ENCODE measurements at regions not wholly inside any gene's neighbourhood (a gene's known extent, or its start where the extent isn't known, plus 50 kb on each side); places are given as distances from the start of the nearest gene placed in this dataset.
"Not testable (repeated sequence)": the region's sequence is repeated elsewhere in the genome, so short reads cannot be mapped to it uniquely, and the experiment has no call there.

DNA sequence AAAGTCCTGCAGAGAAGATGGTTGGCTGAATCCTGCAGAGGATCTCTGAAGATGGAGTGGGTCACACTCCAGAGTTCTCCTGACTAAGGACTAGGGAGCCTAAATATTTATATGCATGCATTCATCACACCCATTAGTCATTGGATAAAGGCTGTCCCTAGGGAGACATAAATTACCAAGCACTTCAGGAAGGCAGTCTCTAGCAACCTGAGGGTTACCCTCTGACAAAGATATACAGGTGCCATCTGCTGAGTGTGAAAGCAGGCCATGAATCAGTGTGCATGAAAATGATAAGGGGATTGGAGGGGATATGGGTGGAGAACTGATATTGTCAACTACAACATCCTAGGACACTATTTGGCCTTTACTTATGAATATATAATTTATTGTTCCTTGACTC is 294.8 kb upstream of the DDX18 start:
- DNase-seq (ENCODE audit: low read depth in 2 of 2): no peak

DNA sequence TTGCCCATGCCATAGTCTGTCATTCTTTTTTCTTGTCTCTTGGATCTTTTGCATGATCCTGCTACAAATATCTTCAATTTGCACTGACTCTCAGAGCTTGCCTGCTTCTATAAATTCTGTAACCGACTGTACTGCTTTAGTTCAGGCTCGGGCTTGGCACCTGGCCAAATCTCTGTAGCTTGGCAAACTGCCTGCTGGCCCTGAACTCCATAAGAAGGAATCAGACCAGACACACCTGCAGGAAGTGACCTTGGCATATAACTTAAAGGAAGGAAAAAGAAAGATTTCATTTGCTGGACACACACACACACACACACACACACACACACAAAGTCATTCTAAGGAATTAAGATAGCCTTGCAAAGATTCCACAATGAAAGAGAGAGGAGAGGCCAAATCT is 291.2 kb upstream of the DDX18 start:
- peak; percentile 34 to 47 for DNase-seq (ENCODE audit: low read depth in 2 of 2)

DNA sequence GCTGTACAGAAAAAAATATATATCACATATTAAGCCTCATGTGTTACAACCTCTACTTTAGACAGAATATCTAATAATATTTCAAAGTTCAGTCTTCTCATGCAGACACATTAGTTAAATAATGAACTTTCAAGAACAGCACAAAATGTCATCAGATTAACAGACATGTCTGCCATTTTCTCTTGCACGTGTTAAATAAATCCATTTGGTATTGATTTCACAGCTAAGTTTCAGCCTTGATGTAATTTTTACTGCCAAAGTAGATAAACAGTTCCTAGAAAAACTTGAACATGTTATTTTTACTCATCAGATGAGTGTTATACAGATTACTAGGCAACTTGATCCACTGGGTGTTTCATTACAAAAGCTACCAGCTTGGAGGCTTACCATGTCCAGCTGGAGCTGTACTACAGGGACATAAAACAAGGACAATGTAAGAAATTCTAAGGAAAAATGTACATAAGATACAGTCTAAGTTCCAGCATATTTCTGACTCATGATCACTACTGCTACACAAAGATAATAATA is 290.7 kb upstream of the DDX18 start:
- DNase-seq (ENCODE audit: low read depth in 2 of 2): no peak

DNA sequence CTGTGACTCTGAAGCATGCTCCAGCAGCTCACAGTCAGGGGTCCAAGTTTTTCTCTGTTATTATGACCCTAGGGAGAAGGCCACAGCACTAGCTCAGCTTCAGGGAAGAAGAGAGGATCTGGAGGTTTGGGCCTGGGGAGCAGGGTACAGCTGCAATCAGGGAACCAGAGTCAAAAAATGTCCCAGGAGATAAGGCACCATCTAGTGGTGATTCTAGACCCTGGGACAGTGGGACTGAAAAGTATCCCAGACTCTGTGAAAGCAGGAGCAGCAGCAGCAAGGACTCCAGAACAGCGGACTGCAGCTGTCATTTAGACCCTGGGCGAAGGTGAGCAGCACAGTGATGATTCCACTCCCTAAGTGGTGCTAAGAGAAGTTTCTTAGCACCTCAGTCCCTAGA is 278.4 kb upstream of the DDX18 start:
- no peak for DNase-seq (ENCODE audit: low read depth in 2 of 2)

DNA sequence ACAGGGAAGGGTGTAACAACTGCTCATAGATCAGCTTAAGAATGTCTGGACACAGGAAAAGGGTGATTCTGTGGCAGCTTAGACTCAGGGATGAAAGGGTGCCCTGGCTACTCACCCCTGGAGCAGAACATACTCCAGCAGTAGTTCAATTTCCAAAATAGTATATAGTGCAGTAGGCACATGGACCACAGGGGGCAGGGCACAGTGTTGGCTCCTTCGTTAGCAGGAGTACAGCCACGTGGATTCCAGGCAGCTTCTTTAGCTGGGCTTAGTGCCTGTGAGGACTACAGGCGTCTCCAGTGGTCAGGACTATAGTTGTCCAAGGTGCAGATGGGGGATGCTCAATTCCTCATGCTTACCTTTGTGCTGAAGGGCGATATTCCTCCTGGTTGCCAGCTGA is 277.5 kb upstream of the DDX18 start:
- DNase-seq (ENCODE audit: low read depth in 2 of 2): no peak

DNA sequence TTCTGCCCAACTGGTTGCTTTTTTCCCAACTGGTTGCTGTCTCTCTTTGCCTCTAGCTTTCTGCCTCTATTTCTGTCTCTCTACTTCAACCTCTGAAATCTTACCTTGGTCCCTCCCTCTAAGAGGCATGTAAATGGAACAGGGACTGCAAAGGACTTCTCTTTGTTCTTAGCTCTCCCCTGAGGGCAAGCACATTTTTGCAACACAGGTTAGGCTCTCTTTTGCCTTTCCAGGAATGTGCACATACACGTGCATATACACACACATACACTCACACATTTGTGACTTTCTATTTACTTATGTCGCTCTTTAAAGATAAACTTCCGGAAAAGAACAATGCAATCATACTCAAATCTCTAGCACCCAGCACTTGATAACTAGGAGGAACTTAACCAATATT is 262.6 kb upstream of the DDX18 start:
- no peak for DNase-seq (ENCODE audit: low read depth in 2 of 2)

DNA sequence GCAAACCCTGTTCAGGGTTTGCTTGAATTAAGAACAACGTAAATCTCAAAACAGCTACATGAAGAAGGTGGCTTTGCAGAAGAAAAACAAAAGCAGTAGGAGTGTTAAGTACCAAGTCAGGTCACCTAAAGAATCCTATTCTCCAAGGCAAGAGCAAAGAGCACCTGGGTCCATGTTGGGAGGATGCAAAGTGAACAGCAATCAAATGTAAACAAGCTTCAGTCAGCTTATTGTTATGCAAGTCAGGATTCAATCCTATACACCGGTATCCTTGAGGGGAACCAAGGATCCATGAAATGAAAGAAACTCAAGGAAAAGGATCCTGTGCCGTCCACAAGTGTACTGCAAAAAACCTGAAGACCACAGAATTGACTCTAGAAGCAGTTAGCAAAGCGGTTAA is 261.0 kb upstream of the DDX18 start:
- no peak for DNase-seq (ENCODE audit: low read depth in 2 of 2)

DNA sequence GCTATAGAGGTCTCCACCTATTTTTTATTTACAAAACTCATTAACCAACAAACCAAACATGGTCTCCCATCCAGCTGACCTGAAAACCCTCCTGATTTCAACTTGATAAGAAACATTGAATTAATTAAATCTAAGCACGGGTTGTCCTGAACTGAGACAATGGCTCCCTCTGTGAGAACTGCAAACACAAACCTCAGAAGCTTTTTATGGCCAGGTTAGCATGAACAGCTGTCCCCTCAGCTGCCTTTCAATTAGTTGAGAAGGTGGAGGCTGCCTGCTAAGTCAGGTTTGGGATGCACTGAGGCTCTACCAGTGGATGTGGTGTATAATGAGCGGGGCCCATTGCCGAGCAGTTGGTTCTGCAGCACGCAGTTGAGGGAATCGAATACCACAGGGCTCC is 258.5 kb upstream of the DDX18 start:
- DNase-seq (ENCODE audit: low read depth in 2 of 2): no peak

DNA sequence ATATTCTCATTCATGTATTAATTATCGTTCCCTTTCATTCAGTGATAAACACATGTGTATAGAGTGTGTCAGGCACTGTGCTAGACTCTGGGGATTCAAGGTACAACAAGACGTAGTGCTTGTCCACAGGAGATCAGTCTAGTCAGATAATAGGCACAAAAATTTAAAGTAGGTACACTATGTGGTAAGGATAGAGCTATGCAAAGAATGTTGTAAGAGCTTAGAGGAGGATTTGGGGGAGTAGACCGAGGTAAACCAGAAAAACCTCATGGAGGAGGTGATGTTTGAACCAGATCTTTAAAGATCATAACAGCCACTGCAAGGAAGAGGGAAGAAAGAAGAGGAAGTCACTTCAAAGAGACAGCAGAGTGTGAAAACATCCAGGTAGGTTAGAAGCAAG is 256.9 kb upstream of the DDX18 start:
- no peak for DNase-seq (ENCODE audit: low read depth in 2 of 2)

DNA sequence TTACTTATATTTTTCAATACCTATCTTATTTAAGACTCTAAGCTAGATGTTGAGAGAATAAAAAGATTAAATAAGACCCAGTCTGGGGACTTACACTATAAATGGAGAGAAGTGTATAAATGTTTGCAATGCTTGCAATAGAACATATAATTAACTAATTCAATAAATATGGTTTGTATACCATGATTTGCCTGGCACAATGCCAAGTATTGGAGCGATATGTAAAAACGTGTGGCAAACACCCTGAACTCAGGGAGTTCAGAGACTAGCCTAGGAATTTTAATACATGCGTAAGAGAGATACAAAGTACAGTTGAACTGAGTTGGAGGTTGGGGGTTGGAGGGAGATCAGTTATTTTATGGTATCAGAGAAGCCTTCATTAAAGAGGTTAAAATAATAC is 251.8 kb upstream of the DDX18 start:
- no peak for DNase-seq (ENCODE audit: low read depth in 2 of 2)

DNA sequence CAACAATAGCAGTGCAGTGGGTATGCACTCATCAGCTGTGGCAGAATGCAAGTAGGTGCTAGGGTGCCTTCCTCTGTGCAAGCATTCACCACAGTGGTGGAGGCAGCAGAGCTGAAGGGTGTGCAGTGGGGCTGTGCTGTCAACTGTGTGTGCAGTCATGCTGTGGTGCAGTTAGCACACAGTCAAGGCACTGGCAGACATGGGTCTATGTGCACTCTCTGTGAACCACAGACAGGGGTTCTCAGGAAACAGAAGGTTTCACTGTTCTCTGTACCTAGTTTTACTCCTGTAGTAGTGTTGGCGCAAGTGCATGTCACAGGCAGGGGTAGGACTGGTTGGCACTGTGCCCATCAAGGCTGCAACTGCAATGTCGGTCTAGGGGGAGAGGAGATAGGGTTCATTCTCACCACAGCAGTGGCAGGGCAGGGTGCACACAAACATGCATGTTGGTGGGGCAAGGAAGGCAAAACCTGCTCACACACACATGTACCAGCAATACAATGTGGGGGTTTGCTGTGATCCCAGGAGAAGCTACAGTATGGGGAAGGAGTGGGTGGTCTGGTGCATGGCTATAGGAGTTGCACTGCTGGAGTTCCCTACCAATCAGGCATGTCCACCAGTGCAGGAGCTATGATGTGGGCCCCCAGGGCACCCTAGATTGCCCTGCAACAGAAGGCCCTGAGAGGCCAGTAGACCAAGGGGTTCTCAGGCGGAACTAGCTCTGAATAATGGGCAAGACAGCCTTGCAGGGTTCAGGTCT is 242.7 kb upstream of the DDX18 start:
- DNase-seq (ENCODE audit: low read depth in 2 of 2): no peak

DNA sequence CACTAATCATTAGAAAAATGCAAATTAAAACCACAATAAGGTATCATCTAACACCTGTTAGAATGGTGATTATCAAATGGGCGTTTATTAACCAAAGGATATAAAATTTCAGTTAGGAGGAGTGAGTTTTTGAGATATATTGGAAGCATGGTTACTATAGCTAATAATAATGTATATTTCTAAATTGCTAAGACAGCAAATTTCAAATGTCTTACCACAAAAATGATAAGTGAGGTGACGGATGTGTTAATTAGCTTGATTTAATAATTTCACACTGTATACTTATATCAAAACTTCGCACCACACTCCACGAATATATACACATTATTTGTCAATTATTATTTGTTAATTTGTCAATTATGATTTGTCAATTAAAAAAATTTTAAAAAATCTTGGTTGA is 227.2 kb upstream of the DDX18 start:
- no peak for DNase-seq (ENCODE audit: low read depth in 2 of 2)

DNA sequence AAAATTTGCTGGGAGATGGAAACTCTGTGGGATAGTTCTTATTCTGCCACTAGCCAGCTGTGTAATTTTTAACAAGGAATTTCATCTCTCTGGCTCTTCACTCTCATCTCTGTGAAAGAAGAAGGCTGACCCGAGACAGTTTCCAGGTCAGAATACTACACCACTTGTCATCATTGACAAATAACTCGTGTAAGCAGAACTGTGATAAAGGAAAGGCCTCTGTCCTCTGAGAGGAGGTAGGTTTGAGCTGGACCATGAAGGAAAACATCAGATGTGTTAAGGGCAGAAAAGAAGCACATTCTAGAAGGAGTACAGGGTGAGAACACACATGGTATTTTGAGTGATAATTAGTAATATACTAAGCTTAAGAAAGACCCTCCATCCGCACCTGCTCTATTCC is 211.4 kb upstream of the DDX18 start:
- DNase-seq (ENCODE audit: low read depth in 2 of 2): no peak

DNA sequence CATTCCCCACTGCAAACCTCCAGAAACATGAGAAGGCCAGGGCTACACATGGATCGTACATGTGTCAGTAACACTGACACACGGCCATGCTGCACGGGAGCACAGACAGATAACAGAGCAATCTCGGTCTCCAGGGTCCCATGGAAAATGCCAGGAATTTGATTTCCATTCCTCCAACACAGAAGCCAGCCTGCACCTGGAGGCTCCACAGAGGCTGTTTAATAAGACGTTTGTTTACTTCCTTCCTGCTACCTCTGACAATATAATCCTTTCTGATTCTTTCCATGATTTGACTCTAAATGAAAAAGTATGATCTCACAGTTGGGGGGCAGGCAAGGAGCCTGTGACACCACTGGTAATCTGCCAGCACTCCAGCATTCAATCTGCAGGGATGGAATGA is 210.9 kb upstream of the DDX18 start:
- no peak for DNase-seq (ENCODE audit: low read depth in 2 of 2)

DNA sequence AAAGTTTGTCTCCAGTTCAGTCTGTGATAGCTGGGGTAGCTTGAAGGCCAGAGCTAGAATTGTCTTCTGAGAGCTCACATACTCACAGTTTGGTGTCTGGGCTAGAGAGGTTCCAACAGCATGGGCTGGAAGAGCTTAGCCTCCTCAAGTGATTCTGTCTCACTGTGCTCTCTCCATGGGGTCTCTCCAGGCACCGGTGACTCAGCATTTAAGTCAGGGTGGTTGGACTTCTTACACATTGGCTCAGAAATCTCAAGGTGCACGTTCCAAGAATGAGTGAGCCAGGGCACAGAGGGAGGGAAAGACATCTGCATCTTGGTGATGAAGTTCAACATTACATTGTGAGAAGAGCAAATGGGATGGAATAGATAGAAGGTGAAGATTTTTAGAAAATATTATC is 207.3 kb upstream of the DDX18 start:
- no peak for DNase-seq (ENCODE audit: low read depth in 2 of 2)

DNA sequence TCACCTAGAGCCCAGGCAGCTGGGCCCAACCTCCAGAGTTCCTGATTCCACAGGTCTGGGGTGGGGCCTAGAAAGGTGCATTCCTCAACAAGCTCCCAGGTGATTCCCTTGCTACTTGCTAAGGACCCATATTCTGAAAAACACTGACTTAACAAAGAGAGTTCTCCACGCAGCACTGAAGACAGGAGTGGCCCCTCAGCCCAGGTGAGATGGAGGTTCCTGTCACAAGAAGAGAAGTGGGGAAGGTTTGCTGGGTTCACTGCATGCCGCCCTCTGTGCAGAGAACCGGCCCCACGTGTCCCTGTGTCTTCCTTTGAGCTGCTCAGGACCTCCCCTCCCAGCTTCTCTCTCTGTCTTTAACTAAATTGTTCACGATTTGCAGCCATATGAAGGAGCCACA is 201.4 kb upstream of the DDX18 start:
- DNase-seq (ENCODE audit: low read depth in 2 of 2): no peak

DNA sequence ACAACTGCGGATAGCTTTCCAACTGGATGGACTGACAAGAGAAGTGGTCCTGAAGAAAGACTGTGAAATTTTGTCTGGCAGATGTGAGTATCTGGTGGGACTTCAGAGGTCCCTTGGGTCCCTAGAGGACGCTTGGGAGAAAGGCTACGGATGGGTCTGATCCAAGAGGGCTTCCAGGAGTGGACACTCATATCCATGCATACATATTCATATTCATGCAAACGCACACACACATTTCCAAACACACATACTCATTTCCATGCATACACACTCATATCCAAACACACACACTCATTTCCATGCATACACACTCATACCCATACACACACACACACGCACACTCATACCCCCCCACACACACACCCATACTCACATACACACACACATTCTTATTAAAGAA is 200.2 kb upstream of the DDX18 start:
- no peak for DNase-seq (ENCODE audit: low read depth in 2 of 2)

DNA sequence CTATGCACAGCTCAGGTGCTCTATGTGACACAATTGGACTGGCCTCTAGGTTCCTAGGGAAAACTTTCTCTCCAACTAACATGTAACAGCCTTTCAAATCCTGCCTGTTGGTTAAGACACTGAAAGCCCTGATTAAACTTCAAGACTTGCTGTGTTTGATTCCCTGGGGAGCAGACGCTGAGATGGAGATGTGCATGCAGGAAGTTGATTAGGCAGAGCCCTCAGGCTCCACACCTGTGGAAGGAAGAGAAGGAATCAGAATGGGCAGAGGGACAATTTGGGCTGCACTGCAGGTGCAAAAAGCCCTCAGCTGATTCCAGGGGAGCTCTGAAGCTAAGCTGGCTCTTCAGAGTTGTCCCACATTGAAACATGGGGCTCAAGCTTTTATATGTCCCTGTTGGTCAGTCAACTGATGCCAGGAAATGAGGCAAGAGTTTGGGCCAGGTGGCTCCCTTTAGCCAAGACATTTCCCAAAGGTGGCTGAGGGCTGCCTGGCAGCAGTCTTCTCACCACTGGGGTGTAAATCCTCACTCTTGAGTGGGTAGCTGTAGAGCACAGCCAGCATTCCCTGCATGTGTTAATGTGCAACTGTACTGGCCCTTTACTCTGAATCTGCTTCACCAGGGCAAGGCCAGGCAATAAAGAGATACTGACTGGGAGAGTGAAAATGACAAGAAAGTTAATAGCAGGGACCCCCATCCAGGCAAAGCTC is 199.5 kb upstream of the DDX18 start:
- no peak for DNase-seq (ENCODE audit: low read depth in 2 of 2)

DNA sequence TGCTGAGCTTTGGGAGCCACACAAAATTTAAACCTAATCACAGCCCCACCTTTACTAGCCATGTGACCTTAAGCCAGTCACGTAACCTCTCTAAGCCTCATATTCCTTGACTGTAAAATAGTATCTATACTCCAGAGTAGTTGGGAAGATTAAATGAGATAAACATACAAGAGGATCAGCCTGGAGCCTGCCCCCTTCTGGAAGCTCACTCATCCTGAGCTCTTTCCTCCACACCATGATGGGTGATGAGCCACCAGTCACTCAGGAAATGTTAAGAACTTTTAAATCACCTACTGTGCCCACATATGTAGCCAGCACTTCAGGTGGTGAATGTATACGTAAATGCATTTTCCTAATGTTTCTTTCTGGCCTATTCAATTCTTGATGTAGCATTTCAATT is 195.9 kb upstream of the DDX18 start:
- DNase-seq (ENCODE audit: low read depth in 2 of 2): no peak

DNA sequence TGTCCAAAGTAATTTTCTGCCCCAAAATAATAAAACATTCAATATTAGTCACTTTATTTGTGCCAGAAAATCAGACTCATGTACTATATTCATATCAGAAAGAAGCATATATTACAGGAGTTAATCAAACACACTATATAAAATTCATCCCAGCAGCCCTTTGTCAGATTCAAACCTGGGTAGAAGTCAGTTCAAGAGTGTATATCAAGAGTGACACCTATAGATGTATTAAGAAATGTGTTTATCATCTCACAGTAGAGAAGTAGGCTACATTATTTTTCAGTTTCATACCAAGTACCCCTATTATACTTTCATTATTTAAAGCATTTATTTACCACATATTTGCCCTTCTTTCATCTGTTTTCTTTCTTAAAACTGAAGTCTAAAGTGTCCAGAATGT is 193.2 kb upstream of the DDX18 start:
- no peak for DNase-seq (ENCODE audit: low read depth in 2 of 2)

DNA sequence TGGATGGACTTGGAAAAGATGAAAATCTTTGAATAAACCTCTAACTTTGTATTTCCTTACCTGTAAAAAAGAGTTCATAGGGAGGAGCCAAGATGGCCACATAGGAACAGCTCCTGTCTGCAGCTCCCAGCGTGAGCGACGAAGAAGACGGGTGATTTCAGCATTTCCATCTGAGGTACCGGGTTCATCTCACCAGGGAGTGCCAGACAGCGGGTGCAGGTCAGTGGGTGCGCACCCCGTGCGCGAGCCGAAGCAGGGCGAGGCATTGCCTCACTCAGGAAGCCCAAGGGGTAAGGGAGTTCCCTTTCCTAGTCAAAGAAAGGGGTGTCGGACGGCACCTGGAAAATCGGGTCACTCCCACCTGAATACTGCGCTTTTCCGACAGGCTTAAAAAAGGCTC is 191.3 kb upstream of the DDX18 start:
- not testable (repeated sequence) for DNase-seq (ENCODE audit: low read depth in 2 of 2)

DNA sequence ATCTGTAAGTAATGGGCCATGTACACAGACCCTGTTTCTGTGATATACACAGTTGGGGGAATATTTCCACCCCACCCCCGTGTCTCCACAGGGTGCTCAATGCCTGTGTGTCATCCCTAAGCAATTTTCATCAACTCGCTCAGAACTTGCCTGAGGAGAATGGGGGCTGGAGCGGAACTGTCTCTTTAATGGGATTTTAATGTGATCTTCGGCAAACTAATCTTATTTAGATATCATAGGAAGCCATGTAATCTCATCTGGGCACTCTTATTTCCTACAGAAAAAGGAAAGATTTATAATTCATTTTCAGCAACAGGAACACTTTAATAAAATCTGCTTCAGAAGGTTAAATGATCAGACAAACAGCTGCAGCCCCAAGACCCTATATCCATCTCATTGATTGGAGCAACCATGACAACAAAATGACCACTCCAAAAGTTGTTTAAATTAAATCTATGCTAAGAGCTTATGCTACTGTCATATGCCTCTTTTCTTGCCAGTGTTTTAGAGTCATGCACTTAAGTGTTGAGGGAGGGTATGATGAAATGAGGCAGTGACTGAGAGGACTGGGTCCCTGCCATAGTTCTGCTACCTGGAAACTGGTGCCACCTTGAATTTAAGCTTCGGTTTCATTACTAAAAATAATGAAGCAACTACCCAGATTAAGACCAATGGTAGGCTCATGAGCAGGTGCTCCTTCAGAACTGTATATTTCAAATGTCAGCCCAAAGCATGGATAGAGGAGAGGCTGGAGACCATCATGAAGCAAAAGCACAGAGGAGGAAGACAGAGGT is 183.1 kb upstream of the DDX18 start:
- DNase-seq (ENCODE audit: low read depth in 2 of 2): no peak

Measured in lung microvascular endothelial cell (primary cell).